Astrocyte of the cerebellum (primary cell): ENCODE measurements at regions not wholly inside any gene's neighbourhood (a gene's known extent, or its start where the extent isn't known, plus 50 kb on each side); places are given as distances from the start of the nearest gene placed in this dataset.

ENCODE experiments used
- DNase-seq: peaks from one replicate; pipeline ENCODE4 v3.0.0-alpha.2; 2011; ENCODE audit warnings: low read depth
- H3K4me3 ChIP-seq: 2 replicates; pipeline ENCODE4 v1.5.1; 2011; ENCODE audit warnings: mild to moderate bottlenecking, low read depth, low read length, moderate library complexity
- CTCF ChIP-seq: IDR thresholded peaks from 2 replicates; pipeline ENCODE4 v1.5.1; 2012; ENCODE audit warnings: low read length, low read depth, moderate library complexity, mild to moderate bottlenecking; ENCODE audit errors: missing control alignments
- in situ Hi-C: cut with HindIII; loops from 2 replicates; pipeline ENCODE4 v1.10.0; 2017; ENCODE audit warnings: low sequenced_read_pairs

- no peak for TF ChIP-seq CTCF
- no peak for DNase-seq
- in situ Hi-C loops: no loop called here
- no peak overlapping the region for H3K4me3 ChIP-seq
Measured at GRCh38 chr4:137635108-137635507, 102.8 kb upstream of the PCDH18 start.

GRCh38 chr4:137632842-137633241 lies 100.5 kb upstream of the PCDH18 start:
- H3K4me3 ChIP-seq: no peak overlapping the region
- in situ Hi-C loops: no loop called here
- no peak for DNase-seq
- no peak for TF ChIP-seq CTCF

GRCh38 chr4:137631605-137632004 lies 99.3 kb upstream of the PCDH18 start:
- no peak for TF ChIP-seq CTCF
- in situ Hi-C loops: no loop called here
- no peak overlapping the region for H3K4me3 ChIP-seq
- no peak for DNase-seq

GRCh38 chr4:137630252-137630651 lies 98.0 kb upstream of the PCDH18 start:
- no peak overlapping the region for H3K4me3 ChIP-seq
- no peak for TF ChIP-seq CTCF
- DNase-seq: no peak
- in situ Hi-C loops: no loop called here

- TF ChIP-seq CTCF: no peak
- DNase-seq: no peak
- in situ Hi-C loops: no loop called here
- no peak overlapping the region for H3K4me3 ChIP-seq
Measured at GRCh38 chr4:137627739-137628460, 95.6 kb upstream of the PCDH18 start.

- TF ChIP-seq CTCF: no peak
- DNase-seq: no peak
- no peak overlapping the region for H3K4me3 ChIP-seq
- in situ Hi-C loops: no loop called here
Measured at GRCh38 chr4:137626942-137627738, 94.8 kb upstream of the PCDH18 start.
